ENCODE measurements at regions not wholly inside any gene's neighbourhood (a gene's known extent, or its start where the extent isn't known, plus 50 kb on each side); places are given as distances from the start of the nearest gene placed in this dataset.

- TF ChIP-seq CREB1 (IDR thresholded peaks at IDR 0.05; ENCODE audit: low read depth) (no peak), TEAD4 (IDR thresholded peaks at IDR 0.05) (no peak), FOXM1 (IDR thresholded peaks at IDR 0.05; ENCODE audit: borderline replicate concordance, low read depth) (no peak), EP300 (IDR thresholded peaks at IDR 0.05; ENCODE audit: borderline replicate concordance) (no peak), NFIC (IDR thresholded peaks at IDR 0.05) (no peak), MAX (IDR thresholded peaks at IDR 0.05) (no peak), EGR1 (IDR thresholded peaks at IDR 0.05) (no peak)
Measured at GRCh38 chr3:10555263-10555662, 49.9 kb upstream of the ATP2B2 start.

GRCh38 chr3:10556312-10556711 lies 50.9 kb upstream of the ATP2B2 start:
- TF ChIP-seq REST (IDR thresholded peaks at IDR 0.05; ENCODE audit: low read depth) (no peak), MAX (IDR thresholded peaks at IDR 0.05) (no peak), NFIC (IDR thresholded peaks at IDR 0.05) (no peak), TEAD4 (IDR thresholded peaks at IDR 0.05) (no peak), FOXM1 (IDR thresholded peaks at IDR 0.05; ENCODE audit: borderline replicate concordance, low read depth) (no peak), RAD21 (IDR thresholded peaks at IDR 0.05; ENCODE audit: low read depth) (no peak), USF1 (IDR thresholded peaks at IDR 0.05) (no peak), ZBTB7A (IDR thresholded peaks at IDR 0.05; ENCODE audit: low read depth) (no peak), CEBPB (IDR thresholded peaks at IDR 0.05) (no peak)

- TF ChIP-seq CREB1 (IDR thresholded peaks at IDR 0.05; ENCODE audit: low read depth) (no peak), ZBTB7A (IDR thresholded peaks at IDR 0.05; ENCODE audit: low read depth) (no peak), TCF12 (IDR thresholded peaks at IDR 0.05; ENCODE audit: low read depth) (no peak), MAX (IDR thresholded peaks at IDR 0.05) (no peak), TAF1 (IDR thresholded peaks at IDR 0.05; ENCODE audit: low read depth) (no peak), NFIC (IDR thresholded peaks at IDR 0.05) (no peak), USF1 (IDR thresholded peaks at IDR 0.05) (no peak), EGR1 (IDR thresholded peaks at IDR 0.05) (no peak), EP300 (IDR thresholded peaks at IDR 0.05; ENCODE audit: borderline replicate concordance) (no peak), TEAD4 (IDR thresholded peaks at IDR 0.05) (no peak), REST (IDR thresholded peaks at IDR 0.05; ENCODE audit: low read depth) (no peak), FOXM1 (IDR thresholded peaks at IDR 0.05; ENCODE audit: borderline replicate concordance, low read depth) (no peak), CEBPB (IDR thresholded peaks at IDR 0.05) (no peak), RAD21 (IDR thresholded peaks at IDR 0.05; ENCODE audit: low read depth) (no peak), YY1 (IDR thresholded peaks at IDR 0.05; ENCODE audit: low read depth) (no peak)
Measured at GRCh38 chr3:10557250-10557649, 51.9 kb upstream of the ATP2B2 start.

GRCh38 chr3:10557781-10558373 lies 52.5 kb upstream of the ATP2B2 start:
- no peak for TF ChIP-seq TCF12 (IDR thresholded peaks at IDR 0.05; ENCODE audit: low read depth)
- no peak for TF ChIP-seq CREB1 (IDR thresholded peaks at IDR 0.05; ENCODE audit: low read depth)
- TF ChIP-seq NFIC (IDR thresholded peaks at IDR 0.05) = no peak
- no peak for TF ChIP-seq RAD21 (IDR thresholded peaks at IDR 0.05; ENCODE audit: low read depth)
- no peak for TF ChIP-seq FOXM1 (IDR thresholded peaks at IDR 0.05; ENCODE audit: borderline replicate concordance, low read depth)
- TF ChIP-seq USF1 (IDR thresholded peaks at IDR 0.05) = no peak
- TF ChIP-seq EP300 (IDR thresholded peaks at IDR 0.05; ENCODE audit: borderline replicate concordance) = no peak
- TF ChIP-seq YY1 (IDR thresholded peaks at IDR 0.05; ENCODE audit: low read depth) = no peak
- no peak for TF ChIP-seq TEAD4 (IDR thresholded peaks at IDR 0.05)
- no peak for TF ChIP-seq EGR1 (IDR thresholded peaks at IDR 0.05)
- no peak for TF ChIP-seq CEBPB (IDR thresholded peaks at IDR 0.05)
- TF ChIP-seq MAX (IDR thresholded peaks at IDR 0.05) = no peak

- no peak for TF ChIP-seq CEBPB (IDR thresholded peaks at IDR 0.05)
- no peak for TF ChIP-seq RAD21 (IDR thresholded peaks at IDR 0.05; ENCODE audit: low read depth)
- TF ChIP-seq EP300 (IDR thresholded peaks at IDR 0.05; ENCODE audit: borderline replicate concordance) = no peak
- TF ChIP-seq MAX (IDR thresholded peaks at IDR 0.05) = no peak
- no peak for TF ChIP-seq ZBTB7A (IDR thresholded peaks at IDR 0.05; ENCODE audit: low read depth)
- TF ChIP-seq USF1 (IDR thresholded peaks at IDR 0.05) = no peak
- TF ChIP-seq YY1 (IDR thresholded peaks at IDR 0.05; ENCODE audit: low read depth) = no peak
- TF ChIP-seq TCF12 (IDR thresholded peaks at IDR 0.05; ENCODE audit: low read depth) = no peak
- no peak for TF ChIP-seq TAF1 (IDR thresholded peaks at IDR 0.05; ENCODE audit: low read depth)
- TF ChIP-seq TEAD4 (IDR thresholded peaks at IDR 0.05) = no peak
- TF ChIP-seq CREB1 (IDR thresholded peaks at IDR 0.05; ENCODE audit: low read depth) = no peak
- TF ChIP-seq REST (IDR thresholded peaks at IDR 0.05; ENCODE audit: low read depth) = no peak
- TF ChIP-seq NFIC (IDR thresholded peaks at IDR 0.05) = no peak
Measured at GRCh38 chr3:10558736-10559135, 53.4 kb upstream of the ATP2B2 start.
